ENCODE measurements at regions not wholly inside any gene's neighbourhood (a gene's known extent, or its start where the extent isn't known, plus 50 kb on each side); places are given as distances from the start of the nearest gene placed in this dataset.

- no peak overlapping the region for H3K4me3 Mint-ChIP-seq
- H3K27ac Mint-ChIP-seq: no peak overlapping the region
- ATAC-seq (no peak), DNase-seq (no peak)
- peaks cover 0 to 12% (median 8%) of the 10 kb centered on the region in 9 donors for H3K9me3 Mint-ChIP-seq
- no peaks in the 10 kb centered on the region for H3K4me1 Mint-ChIP-seq
- no peaks in the 10 kb centered on the region for H3K36me3 Mint-ChIP-seq
- POLR2A ChIA-PET: no interaction called here
- H3K27me3 Mint-ChIP-seq: no peaks in the 10 kb centered on the region
Observed at GRCh38 chr5:104199771-104200170, 637.2 kb upstream of the NUDT12 start.

- DNase-seq (no peak), ATAC-seq (no peak)
- no peaks in the 10 kb centered on the region for H3K27me3 Mint-ChIP-seq
- peaks cover 0 to 12% (median 2%) of the 10 kb centered on the region in 9 donors for H3K9me3 Mint-ChIP-seq
- no peak overlapping the region for H3K27ac Mint-ChIP-seq
- H3K4me1 Mint-ChIP-seq: no peaks in the 10 kb centered on the region
- POLR2A ChIA-PET: no interaction called here
- H3K36me3 Mint-ChIP-seq: no peaks in the 10 kb centered on the region
- no peak overlapping the region for H3K4me3 Mint-ChIP-seq
Observed at GRCh38 chr5:104198156-104198555, 635.6 kb upstream of the NUDT12 start.

- Mint-ChIP-seq H3K36me3 (peaks cover 0 to 6% (median 0%) of the 10 kb centered on the region in 3 donors), H3K4me3 (no peak overlapping the region), H3K27me3 (no peaks in the 10 kb centered on the region), H3K9me3 (peaks cover 0 to 39% (median 12%) of the 10 kb centered on the region in 9 donors), H3K4me1 (no peaks in the 10 kb centered on the region), H3K27ac (no peak overlapping the region)
- POLR2A ChIA-PET: no interaction called here
- no peak for ATAC-seq
- no peak for DNase-seq
Observed at GRCh38 chr5:104189909-104190308, 627.3 kb upstream of the NUDT12 start.

GRCh38 chr5:104189031-104189430 is 626.4 kb upstream of the NUDT12 start:
- no peak overlapping the region for H3K4me3 Mint-ChIP-seq
- peaks cover 0 to 39% (median 12%) of the 10 kb centered on the region in 9 donors for H3K9me3 Mint-ChIP-seq
- no peak overlapping the region for H3K27ac Mint-ChIP-seq
- POLR2A ChIA-PET: no interaction called here
- H3K27me3 Mint-ChIP-seq: no peaks in the 10 kb centered on the region
- DNase-seq: no peak
- H3K4me1 Mint-ChIP-seq: no peaks in the 10 kb centered on the region
- H3K36me3 Mint-ChIP-seq: peaks cover 0 to 6% (median 0%) of the 10 kb centered on the region in 3 donors
- no peak for ATAC-seq

GRCh38 chr5:104187656-104188055 is 625.1 kb upstream of the NUDT12 start:
- Mint-ChIP-seq H3K36me3 (peaks cover 0 to 6% (median 0%) of the 10 kb centered on the region in 3 donors), H3K4me3 (no peak overlapping the region), H3K27ac (no peak overlapping the region), H3K9me3 (peaks cover 0 to 40% (median 12%) of the 10 kb centered on the region in 9 donors), H3K4me1 (no peaks in the 10 kb centered on the region), H3K27me3 (no peaks in the 10 kb centered on the region)
- ATAC-seq: no peak
- POLR2A ChIA-PET: no interaction called here
- DNase-seq: no peak

- POLR2A ChIA-PET: no interaction called here
- peaks cover 0 to 6% (median 0%) of the 10 kb centered on the region in 3 donors for H3K36me3 Mint-ChIP-seq
- H3K4me3 Mint-ChIP-seq: no peak overlapping the region
- ATAC-seq (no peak), DNase-seq (no peak)
- H3K4me1 Mint-ChIP-seq: no peaks in the 10 kb centered on the region
- H3K27me3 Mint-ChIP-seq: no peaks in the 10 kb centered on the region
- peaks cover 0 to 47% (median 13%) of the 10 kb centered on the region in 9 donors for H3K9me3 Mint-ChIP-seq
- no peak overlapping the region for H3K27ac Mint-ChIP-seq
Observed at GRCh38 chr5:104186510-104186909, 623.9 kb upstream of the NUDT12 start.

- Mint-ChIP-seq H3K27me3 (no peaks in the 10 kb centered on the region), H3K27ac (no peak overlapping the region), H3K4me3 (no peak overlapping the region), H3K9me3 (peaks cover 0 to 51% (median 16%) of the 10 kb centered on the region in 9 donors), H3K4me1 (no peaks in the 10 kb centered on the region), H3K36me3 (peaks cover 0 to 6% (median 0%) of the 10 kb centered on the region in 3 donors)
- POLR2A ChIA-PET: no interaction called here
- ATAC-seq: no peak
- DNase-seq: peak in 2 of 10 donors; percentile 11 to 13
Observed at GRCh38 chr5:104186100-104186499, 623.5 kb upstream of the NUDT12 start.

GRCh38 chr5:104184264-104184663 is 621.7 kb upstream of the NUDT12 start:
- Mint-ChIP-seq H3K36me3 (peaks cover 0 to 12% (median 0%) of the 10 kb centered on the region in 3 donors), H3K27ac (no peak overlapping the region), H3K27me3 (no peaks in the 10 kb centered on the region), H3K4me3 (no peak overlapping the region), H3K9me3 (peaks cover 0 to 61% (median 27%) of the 10 kb centered on the region in 9 donors), H3K4me1 (no peaks in the 10 kb centered on the region)
- POLR2A ChIA-PET: no interaction called here
- no peak for DNase-seq
- no peak for ATAC-seq

GRCh38 chr5:104178829-104179456 is 616.4 kb upstream of the NUDT12 start:
- DNase-seq (no peak), ATAC-seq (no peak)
- peaks cover 0 to 6% (median 0%) of the 10 kb centered on the region in 3 donors for H3K36me3 Mint-ChIP-seq
- H3K27ac Mint-ChIP-seq: no peak overlapping the region
- H3K27me3 Mint-ChIP-seq: no peaks in the 10 kb centered on the region
- H3K9me3 Mint-ChIP-seq: peaks cover 0 to 51% (median 24%) of the 10 kb centered on the region in 9 donors
- POLR2A ChIA-PET: no interaction called here
- H3K4me1 Mint-ChIP-seq: no peaks in the 10 kb centered on the region
- H3K4me3 Mint-ChIP-seq: no peak overlapping the region

- ATAC-seq: no peak
Observed at GRCh38 chr5:104178066-104178465, 615.5 kb upstream of the NUDT12 start.

GRCh38 chr5:104177651-104178050 is 615.1 kb upstream of the NUDT12 start:
- H3K9me3 Mint-ChIP-seq: peaks cover 0 to 53% (median 24%) of the 10 kb centered on the region in 9 donors
- H3K27ac Mint-ChIP-seq: no peak overlapping the region
- H3K4me1 Mint-ChIP-seq: no peaks in the 10 kb centered on the region
- H3K4me3 Mint-ChIP-seq: no peak overlapping the region
- ATAC-seq (no peak), DNase-seq (no peak)
- peaks cover 0 to 6% (median 0%) of the 10 kb centered on the region in 3 donors for H3K36me3 Mint-ChIP-seq
- POLR2A ChIA-PET: no interaction called here
- H3K27me3 Mint-ChIP-seq: no peaks in the 10 kb centered on the region

More at GRCh38 chr5:104178066-104178465, 615.5 kb upstream of the NUDT12 start:
- no peak overlapping the region for H3K27ac Mint-ChIP-seq
- POLR2A ChIA-PET: no interaction called here
- no peak for DNase-seq
- peaks cover 0 to 6% (median 0%) of the 10 kb centered on the region in 3 donors for H3K36me3 Mint-ChIP-seq
- H3K4me3 Mint-ChIP-seq: no peak overlapping the region
- H3K4me1 Mint-ChIP-seq: no peaks in the 10 kb centered on the region
- no peaks in the 10 kb centered on the region for H3K27me3 Mint-ChIP-seq
- peaks cover 0 to 54% (median 24%) of the 10 kb centered on the region in 9 donors for H3K9me3 Mint-ChIP-seq

GRCh38 chr5:104172976-104173375 is 610.4 kb upstream of the NUDT12 start:
- Mint-ChIP-seq H3K9me3 (peaks cover 0 to 12% (median 4%) of the 10 kb centered on the region in 9 donors), H3K27ac (no peak overlapping the region), H3K27me3 (no peaks in the 10 kb centered on the region), H3K4me3 (peak overlapping the region in 1 of 10 donors; percentile 49), H3K4me1 (no peaks in the 10 kb centered on the region), H3K36me3 (no peaks in the 10 kb centered on the region)
- ATAC-seq: no peak
- DNase-seq: no peak
- POLR2A ChIA-PET: no interaction called here

GRCh38 chr5:104171958-104172690 is 609.5 kb upstream of the NUDT12 start:
- Mint-ChIP-seq H3K27me3 (no peaks in the 10 kb centered on the region), H3K9me3 (peaks cover 0 to 7% (median 2%) of the 10 kb centered on the region in 9 donors), H3K36me3 (no peaks in the 10 kb centered on the region), H3K4me3 (no peak overlapping the region), H3K4me1 (no peaks in the 10 kb centered on the region), H3K27ac (no peak overlapping the region)
- POLR2A ChIA-PET: no interaction called here
- DNase-seq: no peak
- no peak for ATAC-seq

All from naive thymus-derived CD8-positive, alpha-beta T cell (primary cell).